ENCODE measurements at regions not wholly inside any gene's neighbourhood (a gene's known extent, or its start where the extent isn't known, plus 50 kb on each side); places are given as distances from the start of the nearest gene placed in this dataset.

DNA sequence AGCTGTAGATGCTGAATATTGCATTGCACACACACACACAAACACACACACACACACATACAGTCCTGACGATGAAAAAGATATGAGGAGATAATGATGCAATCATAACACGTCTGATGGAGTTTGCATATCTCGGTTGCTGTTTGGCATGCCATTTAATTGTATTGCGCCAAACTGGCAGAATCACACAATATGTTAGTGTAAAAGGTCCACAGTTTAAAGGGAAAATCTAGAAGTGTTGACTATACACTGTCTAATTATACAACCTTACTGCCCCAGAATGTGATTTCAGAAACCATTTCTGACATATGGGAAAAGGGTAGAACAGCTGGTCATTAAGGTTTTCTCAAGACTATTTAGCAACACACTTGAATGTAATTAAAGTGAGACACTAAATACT, 123.7 kb upstream of the PROX1 start:
- Histone ChIP-seq H3K18ac (ENCODE audit: low read depth, low read length) (no peak overlapping the region), H4K20me1 (ENCODE audit: insufficient read depth, low read length) (no peaks in the 10 kb centered on the region), H3K4me3 (ENCODE audit: insufficient read depth, low read depth, low read length) (no peak overlapping the region), H2AK9ac (replicated peaks; ENCODE audit: low read depth, low read length, poor library complexity) (no peak overlapping the region), H2AFZ (replicated peaks; ENCODE audit: low read length, poor library complexity) (no peak overlapping the region), H3K27ac (ENCODE audit: insufficient read depth, low read length) (no peak overlapping the region), H3K79me1 (ENCODE audit: low read depth in 1 of 2, low read length in 2 of 2) (no peaks in the 10 kb centered on the region), H3K14ac (replicated peaks; ENCODE audit: low read depth, low read length) (no peak overlapping the region), H3K9me1 (ENCODE audit: insufficient read depth, low read length) (no peaks in the 10 kb centered on the region), H2BK120ac (ENCODE audit: low read depth, low read length) (no peak overlapping the region), H3K4me1 (ENCODE audit: control insufficient read depth, insufficient read depth, low read length) (no peaks in the 10 kb centered on the region), H3K23ac (ENCODE audit: low read depth, low read length) (no peak overlapping the region), H3K9me3 (ENCODE audit: control insufficient read depth, insufficient read depth, low read length) (peaks cover 2% of the 10 kb centered on the region; the same call in 1 of the 2 replicates), H3K9ac (ENCODE audit: low read depth, low read length) (no peak overlapping the region), H3K27me3 (ENCODE audit: control insufficient read depth, insufficient read depth, low read length) (no peaks in the 10 kb centered on the region), H4K91ac (ENCODE audit: insufficient read depth, low read depth, low read length) (no peak overlapping the region), H4K5ac (ENCODE audit: low read depth, low read length) (no peak overlapping the region), H3K56ac (ENCODE audit: extremely low read depth, insufficient read depth, low read length) (no peak overlapping the region), H3K36me3 (ENCODE audit: control insufficient read depth, insufficient read depth, low read length) (no peaks in the 10 kb centered on the region), H2BK15ac (ENCODE audit: low read depth, low read length) (no peak overlapping the region), H3K4ac (ENCODE audit: low read depth, low read length) (no peak overlapping the region), H2BK5ac (ENCODE audit: low read depth, low read length, poor library complexity, severe bottlenecking) (no peak overlapping the region), H3K4me2 (ENCODE audit: low read depth, low read length) (no peak overlapping the region), H4K8ac (ENCODE audit: low read depth in 2 of 2, low read length in 2 of 2) (no peak overlapping the region), H2AK5ac (ENCODE audit: low read depth, low read length) (no peak overlapping the region), H2BK20ac (ENCODE audit: low read depth, low read length) (no peak overlapping the region)
- WGBS, 2 experiments (ENCODE audit: extremely low coverage in 2 of 2, insufficient read length in 1 of 2), result no CpG with 5 or more reads among the region's 4 CpGs
- CTCF ChIA-PET, result no interaction called here
- TF ChIP-seq CEBPB (IDR thresholded peaks at IDR 0.05; ENCODE audit: low read depth, low read length), result peak; percentile 23; the same call in 1 of the 2 replicates
- TF ChIP-seq MAZ (IDR thresholded peaks at IDR 0.05; ENCODE audit: borderline replicate concordance, low read depth, low read length), result no peak
- dilution Hi-C loops (cut with HindIII; ENCODE audit: low sequenced_read_pairs, unreplicated experiment) (no loop called here), in situ Hi-C loops (cut with MboI; ENCODE audit: low sequenced_read_pairs) (no loop called here), intact Hi-C loops (cut with micrococcal nuclease) (no loop called here)
- no peak for ATAC-seq (ENCODE audit: low read depth)
- POLR2A ChIA-PET (ENCODE audit: unreplicated experiment), result no interaction called here
- BruUV-seq (replicated peaks), result no TSS peak
- no peak for DNase-seq

All from IMR-90 (cell line).